HG03139 (cell line): ENCODE measurements at regions not wholly inside any gene's neighbourhood (a gene's known extent, or its start where the extent isn't known, plus 50 kb on each side); places are given as distances from the start of the nearest gene placed in this dataset.
"Not testable (repeated sequence)": the region's sequence is repeated elsewhere in the genome, so short reads cannot be mapped to it uniquely, and the experiment has no call there.

Experiments
- ATAC-seq: cut with Tn5 transposase; IDR thresholded peaks from one replicate; pipeline ENCODE4 v1.9.1; 2021; ENCODE audit not compliant: unreplicated experiment

GRCh38 chr2:186181625-186182024 lies 304.4 kb upstream of the ZC3H15 start:
- ATAC-seq = no peak

GRCh38 chr2:186182366-186182765 lies 303.7 kb upstream of the ZC3H15 start:
- ATAC-seq = not testable (repeated sequence)

GRCh38 chr2:186183406-186183805 lies 302.7 kb upstream of the ZC3H15 start:
- ATAC-seq = no peak

GRCh38 chr2:186187854-186188253 lies 298.2 kb upstream of the ZC3H15 start:
- ATAC-seq = no peak

GRCh38 chr2:186189816-186190215 lies 296.2 kb upstream of the ZC3H15 start:
- ATAC-seq = no peak

- no peak for ATAC-seq
Observed at GRCh38 chr2:186195696-186196095, 290.4 kb upstream of the ZC3H15 start.

- no peak for ATAC-seq
Observed at GRCh38 chr2:186197955-186198354, 288.1 kb upstream of the ZC3H15 start.

- ATAC-seq = no peak
Observed at GRCh38 chr2:186199029-186199428, 287.0 kb upstream of the ZC3H15 start.

- ATAC-seq = no peak
Observed at GRCh38 chr2:186201371-186201770, 284.7 kb upstream of the ZC3H15 start.

- no peak for ATAC-seq
Observed at GRCh38 chr2:186205254-186205911, 280.7 kb upstream of the ZC3H15 start.

- no peak for ATAC-seq
Observed at GRCh38 chr2:186209532-186209931, 276.5 kb upstream of the ZC3H15 start.

- ATAC-seq = no peak
Observed at GRCh38 chr2:186220409-186220808, 265.7 kb upstream of the ZC3H15 start.

- ATAC-seq = no peak
Observed at GRCh38 chr2:186229265-186229664, 256.8 kb upstream of the ZC3H15 start.

GRCh38 chr2:186241874-186242273 lies 244.2 kb upstream of the ZC3H15 start:
- ATAC-seq = no peak

GRCh38 chr2:186254759-186255158 lies 231.3 kb upstream of the ZC3H15 start:
- no peak for ATAC-seq

- ATAC-seq = no peak
Observed at GRCh38 chr2:186255823-186256222, 230.2 kb upstream of the ZC3H15 start.

- ATAC-seq = no peak
Observed at GRCh38 chr2:186256540-186256939, 229.5 kb upstream of the ZC3H15 start.

- no peak for ATAC-seq
Observed at GRCh38 chr2:186263673-186264250, 222.3 kb upstream of the ZC3H15 start.

GRCh38 chr2:186269536-186269935 lies 216.5 kb upstream of the ZC3H15 start:
- no peak for ATAC-seq

- ATAC-seq = no peak
Observed at GRCh38 chr2:186273953-186274352, 212.1 kb upstream of the ZC3H15 start.

GRCh38 chr2:186274936-186275575 lies 211.0 kb upstream of the ZC3H15 start:
- ATAC-seq = no peak

GRCh38 chr2:186276909-186277308 lies 209.2 kb upstream of the ZC3H15 start:
- no peak for ATAC-seq
